GM23338 (cell line): ENCODE measurements at regions not wholly inside any gene's neighbourhood (a gene's known extent, or its start where the extent isn't known, plus 50 kb on each side); places are given as distances from the start of the nearest gene placed in this dataset.

Experiments
- ATAC-seq: fragments of 200-7000 bp; cut with Tn5 transposase; 3 replicates; pipeline ENCODE4 v1.9.1; 2020
- DNase-seq: peaks from one replicate; pipeline ENCODE4 v3.0.0-alpha.2; 2015; ENCODE audit warnings: low spot score
- H2AFZ ChIP-seq: fragments of 200-600 bp; sonication (generic); 2 replicates; pipeline ENCODE4 v1.8.0; 2016; ENCODE audit warnings: antibody characterized with exemption, mild to moderate bottlenecking, moderate library complexity
- H3F3A ChIP-seq: fragments of 200-600 bp; sonication (generic); replicated peaks from 2 replicates; pipeline ENCODE4 v1.8.0; 2017; ENCODE audit warnings: antibody characterized with exemption, mixed run types, low read depth
- H3K27ac ChIP-seq: fragments of 200-600 bp; sonication (generic); 2 replicates; pipeline ENCODE4 v1.6.1; 2016; ENCODE audit warnings: low read depth
- H3K27me3 ChIP-seq: fragments of 200-600 bp; sonication (generic); 2 replicates; pipeline ENCODE4 v1.8.0; 2016; ENCODE audit warnings: mild to moderate bottlenecking, mixed run types, moderate library complexity; ENCODE audit not compliant: insufficient read depth
- H3K36me3 ChIP-seq: fragments of 200-600 bp; sonication (generic); 2 replicates; pipeline ENCODE4 v1.8.0; 2016; ENCODE audit warnings: mild to moderate bottlenecking; ENCODE audit not compliant: insufficient read depth
- H3K4me1 ChIP-seq: fragments of 200-600 bp; sonication (generic); 2 replicates; pipeline ENCODE4 v1.8.0; 2016; ENCODE audit warnings: mild to moderate bottlenecking, moderate library complexity; ENCODE audit not compliant: insufficient read depth
- H3K4me2 ChIP-seq: fragments of 200-600 bp; sonication (generic); 2 replicates; pipeline ENCODE4 v1.7.1; 2017; ENCODE audit warnings: mixed run types
- H3K4me3 ChIP-seq: fragments of 200-600 bp; sonication (generic); 2 replicates; pipeline ENCODE4 v1.6.1; 2016; ENCODE audit warnings: mixed run types
- H3K79me2 ChIP-seq: fragments of 200-600 bp; sonication (generic); replicated peaks from 2 replicates; pipeline ENCODE4 v1.8.0; 2017; ENCODE audit warnings: mild to moderate bottlenecking; ENCODE audit not compliant: insufficient read depth
- H3K9me2 ChIP-seq: fragments of 200-600 bp; sonication (generic); 2 replicates; pipeline ENCODE4 v1.8.0; 2017; ENCODE audit not compliant: insufficient read depth
- H4K20me1 ChIP-seq: fragments of 200-600 bp; sonication (generic); replicated peaks from 2 replicates; pipeline ENCODE4 v1.8.0; 2017; ENCODE audit warnings: mild to moderate bottlenecking; ENCODE audit not compliant: insufficient read depth
- H3K27ac Mint-ChIP-seq: 2 replicates; pipeline ENCODE4 v1.8.0; 2020; ENCODE audit warnings: inconsistent platforms, mild to moderate bottlenecking, moderate library complexity, mixed read lengths
- H3K27me3 Mint-ChIP-seq: 3 replicates; pipeline ENCODE4 v1.8.0; 2022; ENCODE audit warnings: low read depth, mild to moderate bottlenecking, moderate library complexity, mixed read lengths, inconsistent platforms; ENCODE audit not compliant: insufficient read depth, poor library complexity
- H3K36me3 Mint-ChIP-seq: 3 replicates; pipeline ENCODE4 v1.8.0; 2021; ENCODE audit warnings: low read depth, mild to moderate bottlenecking, inconsistent platforms, moderate library complexity, mixed read lengths
- H3K4me1 Mint-ChIP-seq: 3 replicates; pipeline ENCODE4 v1.8.0; 2020; ENCODE audit warnings: mild to moderate bottlenecking, inconsistent platforms, mixed read lengths
- H3K4me3 Mint-ChIP-seq: 3 replicates; pipeline ENCODE4 v1.8.0; 2021; ENCODE audit warnings: moderate library complexity, mild to moderate bottlenecking, inconsistent platforms, mixed read lengths
- H3K9me3 Mint-ChIP-seq: 3 replicates; pipeline ENCODE4 v1.8.0; 2020; ENCODE audit warnings: moderate library complexity, mild to moderate bottlenecking, inconsistent platforms, mixed read lengths
- CREB1 ChIP-seq: fragments of 250-450 bp; sonication (Bioruptor Pico); IDR thresholded peaks from 2 replicates; pipeline ENCODE4 v1.5.0; 2020; ENCODE audit warnings: low read depth, mild to moderate bottlenecking, moderate library complexity
- ETS1 ChIP-seq: IDR thresholded peaks from 2 replicates; pipeline ENCODE4 v1.6.1; 2016; ENCODE audit warnings: antibody characterized with exemption
- EZH2 ChIP-seq: fragments of 200-600 bp; sonication (generic); IDR thresholded peaks from one replicate; pipeline ENCODE4 v1.8.0; 2017; ENCODE audit warnings: antibody characterized with exemption, mild to moderate bottlenecking, low read depth; ENCODE audit not compliant: unreplicated experiment
- EZH2phosphoT487 ChIP-seq: fragments of 200-600 bp; sonication (generic); IDR thresholded peaks from one replicate; pipeline ENCODE4 v1.8.1; 2018; ENCODE audit warnings: antibody characterized with exemption; ENCODE audit not compliant: unreplicated experiment
- JUNB ChIP-seq: IDR thresholded peaks from one replicate; pipeline ENCODE4 v1.6.1; 2016; ENCODE audit warnings: antibody characterized with exemption; ENCODE audit not compliant: unreplicated experiment
- STAT1 ChIP-seq: IDR thresholded peaks from one replicate; pipeline ENCODE4 v1.6.1; 2016; ENCODE audit warnings: antibody characterized with exemption; ENCODE audit not compliant: unreplicated experiment
- ZNF114 ChIP-seq: fragments of 250-450 bp; sonication (Bioruptor Pico); IDR thresholded peaks from 2 replicates; pipeline ENCODE4 v1.5.0; 2020; ENCODE audit warnings: mild to moderate bottlenecking, moderate library complexity
- ZNF331 ChIP-seq: fragments of 250-450 bp; sonication (Bioruptor Pico); IDR thresholded peaks from 2 replicates; pipeline ENCODE4 v1.5.0; 2020; ENCODE audit warnings: low read depth, mild to moderate bottlenecking, moderate library complexity
- TF ChIP-seq, protein P1 (sequence below): IDR thresholded peaks from one replicate; pipeline ENCODE4 v1.6.1; 2018; ENCODE audit warnings: antibody characterized with exemption; ENCODE audit not compliant: unreplicated experiment
- TF ChIP-seq, protein P2 (sequence below), 2 experiments: fragments of 200-600 bp in 1 of 2; sonication (generic) in 1 of 2; conservative IDR thresholded peaks; 2 replicates each; pipeline versions ENCODE4 v1.5.1 to v1.6.1; 2016 to 2017; ENCODE audit warnings: antibody characterized with exemption in 2 of 2, low read depth in 2 of 2, mild to moderate bottlenecking in 2 of 2, moderate library complexity in 1 of 2

DNA sequence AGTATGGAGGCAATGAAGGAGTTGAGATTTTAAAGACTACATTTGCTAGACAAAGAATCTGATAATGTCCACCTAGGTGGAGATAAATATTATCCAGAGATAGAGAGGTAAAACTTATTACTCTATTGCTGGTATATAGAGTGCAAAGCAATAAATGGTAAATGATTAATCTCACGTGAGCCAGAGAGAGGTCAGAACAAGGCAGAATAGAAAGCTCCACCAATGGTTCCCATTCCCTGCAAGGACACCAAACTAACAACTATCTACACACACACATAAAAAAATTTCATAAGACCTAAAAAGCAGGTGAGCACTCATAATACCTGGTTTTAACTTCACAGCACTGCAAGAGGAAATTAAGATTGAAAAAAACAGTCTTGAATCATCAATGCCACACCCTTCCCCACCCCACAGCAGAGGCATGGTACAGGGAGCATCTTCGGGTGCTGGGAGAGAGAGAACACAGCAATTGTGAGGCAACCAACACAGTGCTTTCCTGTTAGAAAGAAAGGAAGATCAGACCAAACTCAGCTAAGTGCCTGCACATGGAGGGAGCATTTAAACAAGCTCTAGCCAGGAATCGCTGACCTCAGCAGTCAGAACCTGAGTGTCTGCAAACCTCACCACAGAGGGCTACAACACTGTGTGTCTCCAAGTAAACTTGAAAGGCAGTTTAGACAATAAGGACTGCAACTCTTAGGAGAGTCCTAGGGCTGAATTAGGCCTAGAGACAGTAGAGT, 1432.6 kb upstream of the TMEFF2 start:
- Histone ChIP-seq H3K9me2 (no peaks in the 10 kb centered on the region), H3K36me3 (no peaks in the 10 kb centered on the region), H3K27ac (no peak overlapping the region), H3F3A (no peaks in the 10 kb centered on the region), H3K79me2 (no peaks in the 10 kb centered on the region), H2AFZ (no peak overlapping the region), H3K4me3 (no peak overlapping the region), H3K4me1 (no peaks in the 10 kb centered on the region), H3K27me3 (no peaks in the 10 kb centered on the region), H3K4me2 (no peak overlapping the region), H4K20me1 (no peaks in the 10 kb centered on the region; the same call in 1 of the 2 replicates)
- Mint-ChIP-seq H3K27ac (no peak overlapping the region), H3K4me1 (no peaks in the 10 kb centered on the region), H3K9me3 (no peaks in the 10 kb centered on the region; the same call in 2 of the 3 replicates), H3K27me3 (no peaks in the 10 kb centered on the region), H3K36me3 (no peaks in the 10 kb centered on the region), H3K4me3 (no peak overlapping the region)
- TF ChIP-seq ETS1 (no peak), ZNF331 (no peak), EZH2 (no peak)
- TF ChIP-seq, protein P1, sequence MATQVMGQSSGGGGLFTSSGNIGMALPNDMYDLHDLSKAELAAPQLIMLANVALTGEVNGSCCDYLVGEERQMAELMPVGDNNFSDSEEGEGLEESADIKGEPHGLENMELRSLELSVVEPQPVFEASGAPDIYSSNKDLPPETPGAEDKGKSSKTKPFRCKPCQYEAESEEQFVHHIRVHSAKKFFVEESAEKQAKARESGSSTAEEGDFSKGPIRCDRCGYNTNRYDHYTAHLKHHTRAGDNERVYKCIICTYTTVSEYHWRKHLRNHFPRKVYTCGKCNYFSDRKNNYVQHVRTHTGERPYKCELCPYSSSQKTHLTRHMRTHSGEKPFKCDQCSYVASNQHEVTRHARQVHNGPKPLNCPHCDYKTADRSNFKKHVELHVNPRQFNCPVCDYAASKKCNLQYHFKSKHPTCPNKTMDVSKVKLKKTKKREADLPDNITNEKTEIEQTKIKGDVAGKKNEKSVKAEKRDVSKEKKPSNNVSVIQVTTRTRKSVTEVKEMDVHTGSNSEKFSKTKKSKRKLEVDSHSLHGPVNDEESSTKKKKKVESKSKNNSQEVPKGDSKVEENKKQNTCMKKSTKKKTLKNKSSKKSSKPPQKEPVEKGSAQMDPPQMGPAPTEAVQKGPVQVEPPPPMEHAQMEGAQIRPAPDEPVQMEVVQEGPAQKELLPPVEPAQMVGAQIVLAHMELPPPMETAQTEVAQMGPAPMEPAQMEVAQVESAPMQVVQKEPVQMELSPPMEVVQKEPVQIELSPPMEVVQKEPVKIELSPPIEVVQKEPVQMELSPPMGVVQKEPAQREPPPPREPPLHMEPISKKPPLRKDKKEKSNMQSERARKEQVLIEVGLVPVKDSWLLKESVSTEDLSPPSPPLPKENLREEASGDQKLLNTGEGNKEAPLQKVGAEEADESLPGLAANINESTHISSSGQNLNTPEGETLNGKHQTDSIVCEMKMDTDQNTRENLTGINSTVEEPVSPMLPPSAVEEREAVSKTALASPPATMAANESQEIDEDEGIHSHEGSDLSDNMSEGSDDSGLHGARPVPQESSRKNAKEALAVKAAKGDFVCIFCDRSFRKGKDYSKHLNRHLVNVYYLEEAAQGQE, result no peak
- no peak for DNase-seq
- no peak for ATAC-seq

- Histone ChIP-seq H3K9me2 (no peaks in the 10 kb centered on the region), H3K79me2 (no peaks in the 10 kb centered on the region), H3K27ac (no peak overlapping the region), H3F3A (no peaks in the 10 kb centered on the region), H3K4me2 (no peak overlapping the region), H3K36me3 (no peaks in the 10 kb centered on the region), H3K4me1 (no peaks in the 10 kb centered on the region), H3K27me3 (no peaks in the 10 kb centered on the region), H4K20me1 (no peaks in the 10 kb centered on the region), H3K4me3 (no peak overlapping the region), H2AFZ (no peak overlapping the region)
- no peak overlapping the region for H3K27ac Mint-ChIP-seq
- H3K36me3 Mint-ChIP-seq, result no peaks in the 10 kb centered on the region
- no peak overlapping the region for H3K4me3 Mint-ChIP-seq
- ATAC-seq (no peak), DNase-seq (no peak)
- no peaks in the 10 kb centered on the region for H3K4me1 Mint-ChIP-seq
- no peaks in the 10 kb centered on the region for H3K27me3 Mint-ChIP-seq
- H3K9me3 Mint-ChIP-seq, result no peaks in the 10 kb centered on the region
- no peak for TF ChIP-seq ZNF331
- TF ChIP-seq EZH2phosphoT487, result no peak
- TF ChIP-seq JUNB, result no peak
- TF ChIP-seq ZNF114, result no peak
- TF ChIP-seq, protein P1, result no peak
- TF ChIP-seq STAT1, result no peak
- TF ChIP-seq, protein P2, sequence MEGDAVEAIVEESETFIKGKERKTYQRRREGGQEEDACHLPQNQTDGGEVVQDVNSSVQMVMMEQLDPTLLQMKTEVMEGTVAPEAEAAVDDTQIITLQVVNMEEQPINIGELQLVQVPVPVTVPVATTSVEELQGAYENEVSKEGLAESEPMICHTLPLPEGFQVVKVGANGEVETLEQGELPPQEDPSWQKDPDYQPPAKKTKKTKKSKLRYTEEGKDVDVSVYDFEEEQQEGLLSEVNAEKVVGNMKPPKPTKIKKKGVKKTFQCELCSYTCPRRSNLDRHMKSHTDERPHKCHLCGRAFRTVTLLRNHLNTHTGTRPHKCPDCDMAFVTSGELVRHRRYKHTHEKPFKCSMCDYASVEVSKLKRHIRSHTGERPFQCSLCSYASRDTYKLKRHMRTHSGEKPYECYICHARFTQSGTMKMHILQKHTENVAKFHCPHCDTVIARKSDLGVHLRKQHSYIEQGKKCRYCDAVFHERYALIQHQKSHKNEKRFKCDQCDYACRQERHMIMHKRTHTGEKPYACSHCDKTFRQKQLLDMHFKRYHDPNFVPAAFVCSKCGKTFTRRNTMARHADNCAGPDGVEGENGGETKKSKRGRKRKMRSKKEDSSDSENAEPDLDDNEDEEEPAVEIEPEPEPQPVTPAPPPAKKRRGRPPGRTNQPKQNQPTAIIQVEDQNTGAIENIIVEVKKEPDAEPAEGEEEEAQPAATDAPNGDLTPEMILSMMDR (conservative IDR thresholded peaks at IDR 0.05; ENCODE audit: low read depth in 2 of 2), result no peak
- TF ChIP-seq CREB1 (CRISPR knock-in tag), result no peak
- TF ChIP-seq EZH2, result no peak
Observed at GRCh38 chr2:193608451-193608850, 1413.7 kb upstream of the TMEFF2 start.
